ENCODE measurements at regions not wholly inside any gene's neighbourhood (a gene's known extent, or its start where the extent isn't known, plus 50 kb on each side); places are given as distances from the start of the nearest gene placed in this dataset.

- Histone ChIP-seq H3K9me3 (ENCODE audit: insufficient read depth, low read length) (no peaks in the 10 kb centered on the region), H3K36me3 (ENCODE audit: insufficient read depth, insufficient read length, low read length) (no peaks in the 10 kb centered on the region), H3K4me1 (ENCODE audit: insufficient read depth, insufficient read length) (no peaks in the 10 kb centered on the region), H3K4me3 (ENCODE audit: insufficient read length, low read depth) (no peak overlapping the region), H3K27me3 (ENCODE audit: insufficient read depth, insufficient read length) (no peaks in the 10 kb centered on the region), H3K9ac (ENCODE audit: insufficient read length, low read depth) (no peak overlapping the region)
- TF ChIP-seq SUZ12 (IDR thresholded peaks at IDR 0.05; ENCODE audit: extremely low read depth, insufficient read depth, insufficient read length) (no peak), YY1 (IDR thresholded peaks at IDR 0.05; ENCODE audit: insufficient read depth, insufficient read length) (no peak), ZNF274 (IDR thresholded peaks at IDR 0.05; ENCODE audit: low read depth, low read length) (no peak)
- DNase-seq (ENCODE audit: low read depth, low spot score), result no peak
Measured at GRCh38 chr2:100739735-100740432, 80.1 kb upstream of the NPAS2 start.

- Histone ChIP-seq H3K27me3 (ENCODE audit: insufficient read depth, insufficient read length) (no peaks in the 10 kb centered on the region), H3K9ac (ENCODE audit: insufficient read length, low read depth) (no peak overlapping the region), H3K4me3 (ENCODE audit: insufficient read length, low read depth) (no peak overlapping the region), H3K4me1 (ENCODE audit: insufficient read depth, insufficient read length) (no peaks in the 10 kb centered on the region), H3K9me3 (ENCODE audit: insufficient read depth, low read length) (no peaks in the 10 kb centered on the region), H3K36me3 (ENCODE audit: insufficient read depth, insufficient read length, low read length) (no peaks in the 10 kb centered on the region)
- TF ChIP-seq SUZ12 (IDR thresholded peaks at IDR 0.05; ENCODE audit: extremely low read depth, insufficient read depth, insufficient read length) (no peak), ZNF274 (IDR thresholded peaks at IDR 0.05; ENCODE audit: low read depth, low read length) (no peak), YY1 (IDR thresholded peaks at IDR 0.05; ENCODE audit: insufficient read depth, insufficient read length) (no peak)
- no peak for DNase-seq (ENCODE audit: low read depth, low spot score)
Measured at GRCh38 chr2:100741880-100742276, 78.1 kb upstream of the NPAS2 start.

- no peak for DNase-seq (ENCODE audit: low read depth, low spot score)
- Histone ChIP-seq H3K36me3 (ENCODE audit: insufficient read depth, insufficient read length, low read length) (no peaks in the 10 kb centered on the region), H3K4me3 (ENCODE audit: insufficient read length, low read depth) (no peak overlapping the region), H3K27me3 (ENCODE audit: insufficient read depth, insufficient read length) (no peaks in the 10 kb centered on the region), H3K9me3 (ENCODE audit: insufficient read depth, low read length) (no peaks in the 10 kb centered on the region), H3K4me1 (ENCODE audit: insufficient read depth, insufficient read length) (no peaks in the 10 kb centered on the region), H3K9ac (ENCODE audit: insufficient read length, low read depth) (no peak overlapping the region)
- TF ChIP-seq YY1 (IDR thresholded peaks at IDR 0.05; ENCODE audit: insufficient read depth, insufficient read length) (no peak), SUZ12 (IDR thresholded peaks at IDR 0.05; ENCODE audit: extremely low read depth, insufficient read depth, insufficient read length) (no peak), ZNF274 (IDR thresholded peaks at IDR 0.05; ENCODE audit: low read depth, low read length) (no peak)
Measured at GRCh38 chr2:100742277-100743254, 77.4 kb upstream of the NPAS2 start.

GRCh38 chr2:100743741-100744140 is 76.2 kb upstream of the NPAS2 start:
- no peaks in the 10 kb centered on the region for H3K4me1 ChIP-seq (ENCODE audit: insufficient read depth, insufficient read length)
- no peaks in the 10 kb centered on the region for H3K9me3 ChIP-seq (ENCODE audit: insufficient read depth, low read length)
- no peaks in the 10 kb centered on the region for H3K27me3 ChIP-seq (ENCODE audit: insufficient read depth, insufficient read length)
- TF ChIP-seq ZNF274 (IDR thresholded peaks at IDR 0.05; ENCODE audit: low read depth, low read length) (no peak), YY1 (IDR thresholded peaks at IDR 0.05; ENCODE audit: insufficient read depth, insufficient read length) (no peak), SUZ12 (IDR thresholded peaks at IDR 0.05; ENCODE audit: extremely low read depth, insufficient read depth, insufficient read length) (no peak)
- no peaks in the 10 kb centered on the region for H3K36me3 ChIP-seq (ENCODE audit: insufficient read depth, insufficient read length, low read length)
- H3K4me3 ChIP-seq (ENCODE audit: insufficient read length, low read depth), result no peak overlapping the region
- no peak overlapping the region for H3K9ac ChIP-seq (ENCODE audit: insufficient read length, low read depth)
- DNase-seq (ENCODE audit: low read depth, low spot score), result no peak

- Histone ChIP-seq H3K9me3 (ENCODE audit: insufficient read depth, low read length) (no peaks in the 10 kb centered on the region), H3K9ac (ENCODE audit: insufficient read length, low read depth) (no peak overlapping the region), H3K27me3 (ENCODE audit: insufficient read depth, insufficient read length) (no peaks in the 10 kb centered on the region), H3K36me3 (ENCODE audit: insufficient read depth, insufficient read length, low read length) (no peaks in the 10 kb centered on the region), H3K4me1 (ENCODE audit: insufficient read depth, insufficient read length) (no peaks in the 10 kb centered on the region), H3K4me3 (ENCODE audit: insufficient read length, low read depth) (no peak overlapping the region)
- DNase-seq (ENCODE audit: low read depth, low spot score), result no peak
- TF ChIP-seq YY1 (IDR thresholded peaks at IDR 0.05; ENCODE audit: insufficient read depth, insufficient read length) (no peak), SUZ12 (IDR thresholded peaks at IDR 0.05; ENCODE audit: extremely low read depth, insufficient read depth, insufficient read length) (no peak), ZNF274 (IDR thresholded peaks at IDR 0.05; ENCODE audit: low read depth, low read length) (no peak)
Measured at GRCh38 chr2:100744184-100744583, 75.8 kb upstream of the NPAS2 start.

- no peak for DNase-seq (ENCODE audit: low read depth, low spot score)
- H3K4me1 ChIP-seq (ENCODE audit: insufficient read depth, insufficient read length), result no peaks in the 10 kb centered on the region
- no peaks in the 10 kb centered on the region for H3K9me3 ChIP-seq (ENCODE audit: insufficient read depth, low read length)
- no peak overlapping the region for H3K4me3 ChIP-seq (ENCODE audit: insufficient read length, low read depth)
- H3K27me3 ChIP-seq (ENCODE audit: insufficient read depth, insufficient read length), result no peaks in the 10 kb centered on the region
- no peak overlapping the region for H3K9ac ChIP-seq (ENCODE audit: insufficient read length, low read depth)
- TF ChIP-seq YY1 (IDR thresholded peaks at IDR 0.05; ENCODE audit: insufficient read depth, insufficient read length) (no peak), ZNF274 (IDR thresholded peaks at IDR 0.05; ENCODE audit: low read depth, low read length) (no peak), SUZ12 (IDR thresholded peaks at IDR 0.05; ENCODE audit: extremely low read depth, insufficient read depth, insufficient read length) (no peak)
- no peaks in the 10 kb centered on the region for H3K36me3 ChIP-seq (ENCODE audit: insufficient read depth, insufficient read length, low read length)
Measured at GRCh38 chr2:100744589-100744988, 75.3 kb upstream of the NPAS2 start.

- DNase-seq (ENCODE audit: low read depth, low spot score), result no peak
- Histone ChIP-seq H3K36me3 (ENCODE audit: insufficient read depth, insufficient read length, low read length) (no peaks in the 10 kb centered on the region), H3K9ac (ENCODE audit: insufficient read length, low read depth) (no peak overlapping the region), H3K27me3 (ENCODE audit: insufficient read depth, insufficient read length) (no peaks in the 10 kb centered on the region), H3K9me3 (ENCODE audit: insufficient read depth, low read length) (no peaks in the 10 kb centered on the region), H3K4me1 (ENCODE audit: insufficient read depth, insufficient read length) (no peaks in the 10 kb centered on the region), H3K4me3 (ENCODE audit: insufficient read length, low read depth) (no peak overlapping the region)
- TF ChIP-seq ZNF274 (IDR thresholded peaks at IDR 0.05; ENCODE audit: low read depth, low read length), result no peak
- TF ChIP-seq YY1 (IDR thresholded peaks at IDR 0.05; ENCODE audit: insufficient read depth, insufficient read length), result no peak
- TF ChIP-seq SUZ12 (IDR thresholded peaks at IDR 0.05; ENCODE audit: extremely low read depth, insufficient read depth, insufficient read length), result no peak
Measured at GRCh38 chr2:100745604-100746003, 74.3 kb upstream of the NPAS2 start.

Measured in NT2/D1 (cell line).